GM12875 (cell line): ENCODE measurements at regions not wholly inside any gene's neighbourhood (a gene's known extent, or its start where the extent isn't known, plus 50 kb on each side); places are given as distances from the start of the nearest gene placed in this dataset.
"Not testable (repeated sequence)": the region's sequence is repeated elsewhere in the genome, so short reads cannot be mapped to it uniquely, and the experiment has no call there.

ENCODE experiments used
- H3K4me3 ChIP-seq: one replicate; pipeline ENCODE4 v1.5.1; 2011; ENCODE audit warnings: low read depth, low read length, control low read depth
- TF ChIP-seq, protein P1 (sequence below): IDR thresholded peaks from 2 replicates; pipeline ENCODE4 v1.5.1; 2011; ENCODE audit warnings: low read depth, mild to moderate bottlenecking, control low read depth, inconsistent platforms, low read length, moderate library complexity, borderline replicate concordance; ENCODE audit not compliant: insufficient read depth

DNA sequence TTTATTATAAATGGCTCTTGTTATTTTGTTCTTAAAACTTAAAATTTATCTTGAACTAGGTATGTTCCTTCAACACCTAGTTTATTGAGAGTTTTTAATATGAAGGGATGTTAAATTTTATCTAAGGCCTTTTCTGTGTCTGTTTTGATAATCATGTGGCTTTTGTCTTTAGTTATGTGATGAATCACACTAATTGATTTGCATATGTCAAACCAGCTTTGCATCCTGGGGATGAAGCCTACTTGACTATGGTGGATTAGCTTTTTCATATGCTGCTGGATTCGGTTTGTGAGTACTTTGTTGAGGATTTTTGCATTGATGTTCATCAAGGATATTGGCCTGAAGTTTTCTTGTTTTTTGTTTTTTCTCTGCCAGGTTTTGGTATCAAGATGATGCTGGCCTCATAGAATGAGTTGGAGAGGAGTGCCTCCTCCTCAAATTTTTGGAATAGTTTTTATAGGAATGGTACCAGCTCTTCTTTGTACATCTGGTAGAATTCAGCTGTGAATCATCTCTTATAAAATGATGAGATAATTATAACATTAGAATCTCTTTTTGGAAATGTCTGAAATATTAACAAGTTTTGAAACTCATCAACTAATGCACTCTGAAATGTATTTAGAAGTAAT, 78.7 kb upstream of the AGR3 start:
- H3K4me3 ChIP-seq = no peak overlapping the region
- TF ChIP-seq, protein P1, sequence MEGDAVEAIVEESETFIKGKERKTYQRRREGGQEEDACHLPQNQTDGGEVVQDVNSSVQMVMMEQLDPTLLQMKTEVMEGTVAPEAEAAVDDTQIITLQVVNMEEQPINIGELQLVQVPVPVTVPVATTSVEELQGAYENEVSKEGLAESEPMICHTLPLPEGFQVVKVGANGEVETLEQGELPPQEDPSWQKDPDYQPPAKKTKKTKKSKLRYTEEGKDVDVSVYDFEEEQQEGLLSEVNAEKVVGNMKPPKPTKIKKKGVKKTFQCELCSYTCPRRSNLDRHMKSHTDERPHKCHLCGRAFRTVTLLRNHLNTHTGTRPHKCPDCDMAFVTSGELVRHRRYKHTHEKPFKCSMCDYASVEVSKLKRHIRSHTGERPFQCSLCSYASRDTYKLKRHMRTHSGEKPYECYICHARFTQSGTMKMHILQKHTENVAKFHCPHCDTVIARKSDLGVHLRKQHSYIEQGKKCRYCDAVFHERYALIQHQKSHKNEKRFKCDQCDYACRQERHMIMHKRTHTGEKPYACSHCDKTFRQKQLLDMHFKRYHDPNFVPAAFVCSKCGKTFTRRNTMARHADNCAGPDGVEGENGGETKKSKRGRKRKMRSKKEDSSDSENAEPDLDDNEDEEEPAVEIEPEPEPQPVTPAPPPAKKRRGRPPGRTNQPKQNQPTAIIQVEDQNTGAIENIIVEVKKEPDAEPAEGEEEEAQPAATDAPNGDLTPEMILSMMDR = no peak

DNA sequence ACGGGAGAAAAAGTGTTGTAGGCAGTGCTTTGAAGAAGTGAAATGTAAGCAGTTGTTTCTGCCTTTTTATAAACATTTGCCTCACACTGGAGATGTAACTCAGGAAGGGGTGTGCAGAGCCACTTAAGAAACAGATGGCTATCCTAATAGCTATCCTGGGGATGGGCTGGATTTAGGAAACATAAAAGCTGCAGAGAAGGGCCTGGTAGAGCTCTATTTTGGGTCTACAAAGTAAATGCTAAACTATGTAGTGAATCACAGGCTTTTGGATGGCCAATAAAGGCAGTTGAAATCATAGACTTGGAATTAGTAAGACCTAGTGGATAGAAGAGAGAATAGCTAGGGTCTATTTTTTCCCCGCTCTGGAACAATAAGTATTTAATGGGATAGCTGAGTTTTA, 79.9 kb upstream of the AGR3 start:
- no peak overlapping the region for H3K4me3 ChIP-seq
- TF ChIP-seq, protein P1 = no peak

DNA sequence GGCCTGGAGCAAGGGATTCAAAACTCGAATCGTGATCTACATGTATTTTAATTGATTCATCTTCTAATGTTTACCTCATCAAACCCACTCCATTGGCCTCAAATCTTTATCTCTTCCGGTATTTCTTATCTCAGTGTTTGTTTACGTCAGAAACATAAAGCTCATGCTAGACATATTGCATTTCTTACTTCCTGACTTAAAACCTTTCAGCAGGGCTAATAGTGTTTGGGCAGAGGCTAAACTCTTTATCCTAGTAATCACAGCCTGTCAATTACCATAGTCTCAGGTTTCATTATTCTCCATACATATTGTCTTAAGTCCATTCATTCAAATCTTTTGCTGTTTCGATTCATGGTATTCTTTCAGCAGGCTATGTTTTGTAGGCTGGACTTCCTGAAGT, 81.3 kb upstream of the AGR3 start:
- TF ChIP-seq, protein P1 = no peak
- H3K4me3 ChIP-seq = no peak overlapping the region

DNA sequence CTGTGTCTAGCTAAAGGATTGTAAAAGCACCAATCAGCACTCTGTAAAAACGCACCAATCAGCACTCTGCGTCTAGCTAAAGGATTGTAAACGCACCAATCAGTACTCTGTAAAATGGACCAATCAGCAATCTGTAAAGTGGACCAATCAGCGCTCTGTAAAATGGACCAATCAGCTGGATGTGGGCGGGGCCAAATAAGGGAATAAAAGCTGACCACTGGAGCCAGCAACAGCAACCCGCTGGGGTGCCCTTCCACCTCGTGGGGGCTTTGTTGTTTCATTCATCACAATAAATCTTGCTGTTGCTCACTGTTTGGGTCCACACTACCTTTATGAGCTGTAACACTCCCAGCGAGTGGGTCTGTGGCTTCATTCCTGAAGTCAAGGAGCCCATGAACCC, 83.9 kb upstream of the AGR3 start:
- H3K4me3 ChIP-seq = not testable (repeated sequence)

DNA sequence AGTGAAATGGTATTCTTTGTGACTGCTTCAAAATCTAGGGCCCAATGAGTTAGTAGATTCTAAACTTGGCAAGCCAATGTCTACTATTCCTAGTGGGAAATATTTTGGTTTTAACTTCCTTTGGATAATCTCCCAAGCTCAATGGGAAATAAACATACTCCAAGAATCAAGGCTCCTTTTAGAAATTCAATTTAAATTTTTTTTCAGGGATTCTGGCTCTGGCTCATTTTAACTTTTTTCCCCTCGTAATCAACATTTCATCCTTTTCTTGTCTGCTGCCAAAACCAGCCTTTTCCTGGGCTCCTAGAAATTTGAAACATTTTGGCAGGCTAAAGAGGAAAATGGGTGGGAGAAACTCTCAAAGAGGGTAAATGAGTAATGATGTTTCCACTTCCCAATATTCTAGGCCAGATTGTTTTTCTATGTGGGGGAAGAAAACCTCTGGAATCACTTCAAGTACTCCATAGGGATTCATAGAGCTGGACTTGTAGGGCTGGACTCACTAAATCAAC, 85.6 kb upstream of the AGR3 start:
- TF ChIP-seq, protein P1 = no peak
- H3K4me3 ChIP-seq = no peak overlapping the region

DNA sequence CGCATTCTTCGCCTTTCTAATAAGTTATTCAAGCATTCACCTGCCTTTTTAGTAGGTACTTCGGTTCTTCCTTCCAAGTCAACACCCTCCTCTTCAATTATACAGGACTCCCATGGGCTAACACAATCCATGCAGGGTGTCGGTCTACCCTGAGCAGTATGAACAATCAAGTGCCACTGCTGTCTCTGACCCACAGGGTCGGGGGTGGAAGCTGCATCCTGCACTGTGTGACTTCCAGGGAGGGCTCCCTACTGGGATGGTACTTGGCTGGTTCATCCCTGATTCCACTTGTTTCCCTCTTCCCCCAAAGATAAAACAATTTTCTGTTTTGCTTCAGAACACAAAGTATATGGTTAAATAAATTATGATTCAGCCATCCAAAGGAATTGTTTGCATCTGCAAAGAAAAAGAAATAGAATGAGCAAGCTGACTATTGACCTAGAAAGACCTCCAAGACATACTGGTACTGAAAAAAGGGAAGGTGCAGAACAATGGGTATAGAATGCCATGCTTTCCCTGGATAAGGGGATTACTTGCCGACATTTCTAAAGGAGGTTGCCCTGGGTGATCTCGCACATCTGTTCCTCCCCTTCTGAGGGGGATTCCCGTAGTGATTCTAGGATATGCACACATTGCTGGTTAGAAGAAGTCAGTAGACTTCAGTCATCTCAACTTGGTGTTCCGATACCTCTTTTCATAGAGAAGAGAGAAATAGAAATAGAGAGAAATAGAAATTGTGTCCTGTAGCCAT, 89.1 kb upstream of the AGR3 start:
- H3K4me3 ChIP-seq = no peak overlapping the region
- TF ChIP-seq, protein P1 = no peak

DNA sequence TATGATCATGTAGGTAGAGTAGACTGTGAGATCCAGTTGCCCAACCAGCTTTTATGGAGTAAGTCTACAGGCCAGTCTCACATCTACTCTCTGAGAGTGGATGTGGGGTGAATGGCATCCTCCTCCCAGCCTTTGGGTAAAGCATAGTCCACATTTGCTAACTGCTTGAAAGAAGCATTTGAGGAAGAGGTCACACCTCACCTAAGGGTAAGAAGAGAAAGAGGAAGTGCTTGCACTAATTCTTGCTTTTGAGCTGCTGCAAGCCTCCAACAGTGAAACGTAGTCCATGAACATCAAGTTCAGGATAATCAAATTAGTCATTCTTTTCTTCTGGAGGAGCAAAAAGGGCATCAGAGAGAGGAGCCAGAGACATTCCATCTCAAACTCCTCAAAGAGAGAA, 93.9 kb upstream of the AGR3 start:
- TF ChIP-seq, protein P1 = no peak
- H3K4me3 ChIP-seq = no peak overlapping the region
